GM06990 (cell line): ENCODE measurements at regions not wholly inside any gene's neighbourhood (a gene's known extent, or its start where the extent isn't known, plus 50 kb on each side); places are given as distances from the start of the nearest gene placed in this dataset.
"Not testable (repeated sequence)": the region's sequence is repeated elsewhere in the genome, so short reads cannot be mapped to it uniquely, and the experiment has no call there.

Source experiments
- DNase-seq: peaks from one replicate; pipeline ENCODE4 v3.0.0-alpha.2; 2011; ENCODE audit not compliant: insufficient read length; ENCODE audit errors: extremely low read depth
- H3K27me3 ChIP-seq: replicated peaks from 2 replicates; pipeline ENCODE4 v1.6.0; 2011; ENCODE audit warnings: low read length; ENCODE audit not compliant: control insufficient read depth, insufficient read depth
- H3K36me3 ChIP-seq: 2 replicates; pipeline ENCODE4 v1.5.1; 2011; ENCODE audit warnings: low read length; ENCODE audit not compliant: control insufficient read depth, insufficient read depth
- H3K4me3 ChIP-seq: replicated peaks from 2 replicates; pipeline ENCODE4 v1.5.1; 2011; ENCODE audit warnings: low read depth, mild to moderate bottlenecking, control low read depth, low read length
- TF ChIP-seq, protein P1 (sequence below): IDR thresholded peaks from 2 replicates; pipeline ENCODE4 v1.5.1; 2011; ENCODE audit warnings: low read length, control low read depth, mild to moderate bottlenecking, inconsistent platforms; ENCODE audit not compliant: insufficient read depth, poor library complexity, severe bottlenecking

DNA sequence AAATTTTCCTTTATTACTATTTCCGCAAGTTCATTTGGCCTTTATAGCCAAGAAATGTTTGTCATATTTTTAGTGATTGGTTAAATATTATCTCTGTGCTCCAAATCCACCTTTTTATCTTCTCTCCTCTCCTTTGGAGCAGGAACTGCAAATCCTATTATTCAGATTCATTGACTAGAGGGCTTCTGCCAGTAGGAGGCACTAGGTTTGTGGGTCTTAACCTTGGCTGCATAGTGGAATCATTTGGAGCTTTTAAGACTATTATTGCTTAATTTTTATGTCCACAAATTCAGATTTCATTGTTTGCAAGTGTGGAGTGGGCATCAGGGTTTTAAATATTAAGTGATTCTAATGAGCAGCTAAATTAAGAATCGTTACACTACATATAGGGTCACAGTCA is 75.3 kb upstream of the SYT10 start:
- DNase-seq = no peak
- Histone ChIP-seq H3K27me3 (no peaks in the 10 kb centered on the region), H3K36me3 (no peaks in the 10 kb centered on the region), H3K4me3 (no peak overlapping the region)
- TF ChIP-seq, protein P1, sequence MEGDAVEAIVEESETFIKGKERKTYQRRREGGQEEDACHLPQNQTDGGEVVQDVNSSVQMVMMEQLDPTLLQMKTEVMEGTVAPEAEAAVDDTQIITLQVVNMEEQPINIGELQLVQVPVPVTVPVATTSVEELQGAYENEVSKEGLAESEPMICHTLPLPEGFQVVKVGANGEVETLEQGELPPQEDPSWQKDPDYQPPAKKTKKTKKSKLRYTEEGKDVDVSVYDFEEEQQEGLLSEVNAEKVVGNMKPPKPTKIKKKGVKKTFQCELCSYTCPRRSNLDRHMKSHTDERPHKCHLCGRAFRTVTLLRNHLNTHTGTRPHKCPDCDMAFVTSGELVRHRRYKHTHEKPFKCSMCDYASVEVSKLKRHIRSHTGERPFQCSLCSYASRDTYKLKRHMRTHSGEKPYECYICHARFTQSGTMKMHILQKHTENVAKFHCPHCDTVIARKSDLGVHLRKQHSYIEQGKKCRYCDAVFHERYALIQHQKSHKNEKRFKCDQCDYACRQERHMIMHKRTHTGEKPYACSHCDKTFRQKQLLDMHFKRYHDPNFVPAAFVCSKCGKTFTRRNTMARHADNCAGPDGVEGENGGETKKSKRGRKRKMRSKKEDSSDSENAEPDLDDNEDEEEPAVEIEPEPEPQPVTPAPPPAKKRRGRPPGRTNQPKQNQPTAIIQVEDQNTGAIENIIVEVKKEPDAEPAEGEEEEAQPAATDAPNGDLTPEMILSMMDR = no peak

DNA sequence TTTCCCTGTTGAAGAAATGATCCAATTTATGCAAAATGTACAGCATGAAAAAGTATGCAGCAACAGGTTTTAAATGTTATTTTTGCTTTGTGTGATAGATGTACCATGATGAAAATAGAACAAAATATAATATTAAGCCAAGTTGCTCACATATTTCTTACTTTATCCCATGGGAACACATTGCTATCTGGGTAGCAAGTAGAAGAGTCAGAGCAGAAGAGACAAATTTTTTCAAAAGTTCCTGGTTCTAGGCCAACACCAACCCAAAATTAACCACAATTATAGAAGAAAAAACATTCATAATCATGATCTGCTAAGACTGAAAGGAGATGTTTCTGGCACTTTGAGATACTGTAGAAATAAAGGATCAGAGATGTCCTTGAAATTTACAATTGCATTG is 79.9 kb upstream of the SYT10 start:
- no peak for DNase-seq
- TF ChIP-seq, protein P1 = no peak
- Histone ChIP-seq H3K36me3 (no peaks in the 10 kb centered on the region), H3K4me3 (no peak overlapping the region), H3K27me3 (no peaks in the 10 kb centered on the region)

DNA sequence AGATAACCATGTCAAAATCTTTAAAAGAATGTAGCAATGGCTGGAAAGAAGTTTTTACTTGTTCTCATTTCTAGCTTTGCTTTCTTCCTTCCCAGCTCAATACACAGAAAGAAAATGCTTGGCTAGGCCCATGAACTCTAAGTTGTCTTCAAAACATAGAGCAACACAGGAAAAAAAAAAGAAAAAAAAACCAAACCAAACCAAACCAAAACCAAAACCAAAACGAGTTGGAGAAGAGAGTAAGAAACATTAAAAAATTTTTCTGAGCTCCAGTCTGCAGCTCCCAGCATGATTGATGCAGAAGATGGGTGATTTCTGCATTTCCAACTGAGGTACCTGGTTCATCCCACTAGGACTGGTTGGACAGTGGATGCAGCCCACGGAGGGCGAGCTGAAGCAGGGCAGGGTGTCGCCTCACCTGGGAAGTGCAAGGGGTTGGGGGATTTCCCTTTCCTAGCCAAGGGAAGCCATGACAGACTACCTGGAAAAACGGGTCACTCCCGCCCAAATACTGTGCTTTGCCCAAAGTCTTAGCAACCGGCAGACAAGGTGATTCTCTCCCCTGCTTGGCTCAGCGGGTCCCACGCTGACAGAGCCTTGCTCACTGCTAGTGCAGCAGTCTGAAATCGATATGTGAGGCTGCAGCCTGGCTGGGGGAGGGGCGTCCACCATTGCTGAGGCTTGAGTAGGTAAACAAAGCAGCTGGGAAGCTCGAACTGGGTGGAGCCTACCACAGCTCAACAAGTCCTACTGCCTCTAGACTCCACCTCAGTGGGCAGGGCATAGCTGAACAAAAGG is 81.1 kb upstream of the SYT10 start:
- peak overlapping the region; percentile 6; the same call in 1 of the 2 replicates for H3K4me3 ChIP-seq
- DNase-seq, H3K36me3 ChIP-seq, H3K27me3 ChIP-seq: not testable (repeated sequence)

DNA sequence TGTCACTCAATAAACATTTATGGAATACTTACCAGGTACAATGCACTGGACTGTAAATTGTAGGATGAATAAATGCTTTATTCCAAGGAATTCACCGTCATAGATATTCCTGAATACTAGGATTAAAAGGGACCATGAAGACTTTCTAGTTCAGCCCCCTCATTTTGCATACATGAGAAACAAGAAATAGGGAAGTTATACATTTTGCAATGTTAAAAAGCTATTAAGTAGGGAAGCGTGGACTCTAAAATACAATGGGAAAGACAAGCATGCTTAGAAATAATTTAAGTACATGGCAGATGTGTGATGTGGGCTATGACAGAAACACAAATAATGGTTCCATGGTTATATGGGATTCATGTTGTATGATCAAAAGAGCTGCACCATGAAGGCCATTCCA is 89.4 kb upstream of the SYT10 start:
- no peak for DNase-seq
- no peak overlapping the region for H3K4me3 ChIP-seq
- TF ChIP-seq, protein P1 = no peak
- no peaks in the 10 kb centered on the region for H3K27me3 ChIP-seq
- no peaks in the 10 kb centered on the region for H3K36me3 ChIP-seq

DNA sequence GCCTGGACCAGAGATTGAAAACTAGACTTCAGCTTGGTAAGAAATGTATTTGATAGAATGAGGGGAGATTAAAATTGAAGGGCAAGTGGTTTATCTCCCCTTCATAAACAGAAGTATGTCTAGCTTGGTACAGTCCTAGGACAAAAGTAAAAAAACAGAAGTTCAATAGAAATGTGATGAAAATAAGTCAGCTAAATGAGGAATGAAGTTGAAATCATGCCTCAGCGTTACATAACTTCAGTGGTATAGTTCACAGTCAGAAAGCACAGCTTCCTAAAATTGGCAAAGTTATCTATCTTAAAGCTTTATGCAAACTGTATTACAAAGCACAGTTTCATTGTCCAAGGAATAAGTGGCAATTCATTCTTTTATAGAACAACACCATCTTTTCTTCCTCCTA is 90.2 kb upstream of the SYT10 start:
- no peaks in the 10 kb centered on the region for H3K36me3 ChIP-seq
- TF ChIP-seq, protein P1 = no peak
- H3K27me3 ChIP-seq = no peaks in the 10 kb centered on the region
- no peak overlapping the region for H3K4me3 ChIP-seq
- DNase-seq = no peak

DNA sequence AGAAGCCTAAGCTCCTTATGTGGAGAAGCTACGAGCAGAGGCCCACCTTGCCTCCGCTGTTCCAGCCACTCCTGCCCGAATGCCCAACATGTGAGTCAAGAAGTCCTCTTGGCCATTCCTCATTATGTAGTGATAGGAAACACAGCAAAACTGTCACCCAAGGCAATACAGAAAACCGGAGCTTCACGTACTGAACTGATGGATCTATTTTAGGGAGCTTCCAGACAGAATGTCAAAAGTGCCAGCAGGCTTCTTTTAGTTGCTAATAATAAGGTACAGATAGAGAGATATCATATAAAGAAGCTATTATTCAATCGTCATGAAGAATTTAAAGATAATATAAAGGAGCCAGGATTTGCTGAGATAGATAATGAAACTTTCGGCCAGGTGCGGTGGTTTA is 91.6 kb upstream of the SYT10 start:
- Histone ChIP-seq H3K27me3 (no peaks in the 10 kb centered on the region), H3K4me3 (no peak overlapping the region), H3K36me3 (no peaks in the 10 kb centered on the region)
- no peak for DNase-seq
- TF ChIP-seq, protein P1 = no peak
